Astrocyte (in vitro differentiated cells and primary cell): ENCODE measurements at regions not wholly inside any gene's neighbourhood (a gene's known extent, or its start where the extent isn't known, plus 50 kb on each side); places are given as distances from the start of the nearest gene placed in this dataset.

Experiments used
- DNase-seq: peaks from one replicate; pipeline ENCODE4 v3.0.0-alpha.2; 2010; ENCODE audit warnings: low read depth
- FAIRE-seq: peaks from 2 replicates; lab custom pipeline; 2011; peaks lifted over from hg19 to GRCh38; lab: Jason Lieb, UNC
- H2AFZ ChIP-seq: 2 replicates; pipeline ENCODE4 v1.6.0; 2012; ENCODE audit warnings: low read depth, low read length, inconsistent platforms
- H3K27ac ChIP-seq: 2 replicates; pipeline ENCODE4 v1.5.1; 2011; ENCODE audit warnings: low read depth, low read length, inconsistent platforms
- H3K27me3 ChIP-seq: 2 replicates; pipeline ENCODE4 v1.6.0; 2011; ENCODE audit warnings: low read length, inconsistent platforms; ENCODE audit not compliant: insufficient read depth
- H3K36me3 ChIP-seq: 2 replicates; pipeline ENCODE4 v1.5.1; 2011; ENCODE audit warnings: low read length, inconsistent platforms; ENCODE audit not compliant: insufficient read depth
- H3K4me1 ChIP-seq: 2 replicates; pipeline ENCODE4 v1.5.1; 2011; ENCODE audit warnings: low read length, inconsistent platforms; ENCODE audit not compliant: insufficient read depth
- H3K4me2 ChIP-seq: 2 replicates; pipeline ENCODE4 v1.6.0; 2012; ENCODE audit warnings: low read length, inconsistent platforms
- H3K4me3 ChIP-seq: 2 replicates; pipeline ENCODE4 v1.5.1; 2011; ENCODE audit warnings: low read depth, mild to moderate bottlenecking, low read length, inconsistent platforms; ENCODE audit not compliant: insufficient read depth
- H3K79me2 ChIP-seq: 2 replicates; pipeline ENCODE4 v1.6.0; 2012; ENCODE audit warnings: mild to moderate bottlenecking, low read length, inconsistent platforms; ENCODE audit not compliant: insufficient read depth
- H3K9ac ChIP-seq: 2 replicates; pipeline ENCODE4 v1.6.0; 2012; ENCODE audit warnings: mild to moderate bottlenecking, low read length, inconsistent platforms
- H3K9me3 ChIP-seq: 2 replicates; pipeline ENCODE4 v1.5.1; 2012; ENCODE audit warnings: low read depth, mild to moderate bottlenecking, low read length, inconsistent platforms; ENCODE audit not compliant: insufficient read depth
- H4K20me1 ChIP-seq: 2 replicates; pipeline ENCODE4 v1.6.0; 2012; ENCODE audit warnings: low read length, inconsistent platforms; ENCODE audit not compliant: insufficient read depth
- H3K27ac Mint-ChIP-seq: one replicate; pipeline ENCODE4 v1.8.0; 2021; ENCODE audit warnings: mild to moderate bottlenecking, mixed read lengths; ENCODE audit not compliant: unreplicated experiment
- H3K27me3 Mint-ChIP-seq: one replicate; pipeline ENCODE4 v1.8.0; 2021; ENCODE audit warnings: low read depth, mixed read lengths; ENCODE audit not compliant: unreplicated experiment
- H3K36me3 Mint-ChIP-seq: one replicate; pipeline ENCODE4 v1.8.0; 2021; ENCODE audit warnings: low read depth, mixed read lengths; ENCODE audit not compliant: unreplicated experiment
- H3K4me1 Mint-ChIP-seq: one replicate; pipeline ENCODE4 v1.8.0; 2021; ENCODE audit warnings: low read depth, mixed read lengths; ENCODE audit not compliant: unreplicated experiment
- H3K4me3 Mint-ChIP-seq: one replicate; pipeline ENCODE4 v1.8.0; 2021; ENCODE audit warnings: mild to moderate bottlenecking, moderate library complexity, mixed read lengths; ENCODE audit not compliant: unreplicated experiment
- H3K9me3 Mint-ChIP-seq: one replicate; pipeline ENCODE4 v1.8.0; 2021; ENCODE audit warnings: mild to moderate bottlenecking, mixed read lengths; ENCODE audit not compliant: unreplicated experiment
- CTCF ChIP-seq: IDR thresholded peaks from 2 replicates; pipeline ENCODE4 v1.5.1; 2011; ENCODE audit warnings: low read depth, mild to moderate bottlenecking, inconsistent platforms, low read length, moderate library complexity; ENCODE audit not compliant: insufficient read depth
- EZH2 ChIP-seq: IDR thresholded peaks from 2 replicates; pipeline ENCODE4 v1.6.1; 2012; ENCODE audit warnings: mild to moderate bottlenecking, low read length, inconsistent platforms; ENCODE audit not compliant: insufficient read depth

DNA sequence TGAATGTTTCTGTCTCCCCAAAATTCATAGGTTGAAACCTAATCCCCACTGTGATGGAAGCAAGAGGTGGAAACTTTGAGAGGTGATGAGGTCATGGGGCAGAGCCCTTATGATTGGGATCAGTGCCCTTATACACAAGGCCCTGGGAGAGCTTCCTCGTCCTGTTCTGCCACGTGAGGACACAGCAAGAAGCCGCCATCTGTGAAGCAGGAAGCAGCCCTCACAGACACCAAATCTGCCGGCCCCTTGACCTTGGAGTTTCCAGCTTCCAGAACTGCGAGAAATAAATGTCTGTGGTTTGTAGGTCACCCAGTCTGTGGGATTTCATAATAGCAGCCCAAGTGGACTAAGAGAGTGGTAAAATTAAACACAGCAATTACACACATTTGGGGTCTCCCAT is 737.4 kb downstream of the UQCRFS1 start:
- no peaks in the 10 kb centered on the region for H3K79me2 ChIP-seq
- H3K4me3 ChIP-seq, result no peak overlapping the region
- H3K27ac ChIP-seq, result no peak overlapping the region
- H3K36me3 Mint-ChIP-seq, result no peaks in the 10 kb centered on the region
- no peak overlapping the region for H3K27ac Mint-ChIP-seq
- no peaks in the 10 kb centered on the region for H3K9me3 ChIP-seq
- no peaks in the 10 kb centered on the region for H3K36me3 ChIP-seq
- no peak overlapping the region for H3K4me3 Mint-ChIP-seq
- TF ChIP-seq EZH2, result no peak
- TF ChIP-seq CTCF, result no peak
- H3K4me1 Mint-ChIP-seq, result peaks cover 21% of the 10 kb centered on the region
- no peak overlapping the region for H3K9ac ChIP-seq
- H3K27me3 Mint-ChIP-seq, result no peaks in the 10 kb centered on the region
- no peak overlapping the region for H3K4me2 ChIP-seq
- peaks cover 2% of the 10 kb centered on the region for H3K9me3 Mint-ChIP-seq
- DNase-seq (peak; percentile 27), FAIRE-seq (no peak)
- H2AFZ ChIP-seq, result no peak overlapping the region
- H3K27me3 ChIP-seq, result no peaks in the 10 kb centered on the region
- no peaks in the 10 kb centered on the region for H4K20me1 ChIP-seq
- H3K4me1 ChIP-seq, result no peaks in the 10 kb centered on the region

GRCh38 chr19:28472843-28473242 is 740.1 kb downstream of the UQCRFS1 start:
- no peaks in the 10 kb centered on the region for H3K9me3 ChIP-seq
- DNase-seq (no peak), FAIRE-seq (no peak)
- H3K79me2 ChIP-seq, result no peaks in the 10 kb centered on the region
- H3K4me1 ChIP-seq, result peaks cover 13% of the 10 kb centered on the region
- H3K4me1 Mint-ChIP-seq, result peaks cover 34% of the 10 kb centered on the region
- H3K9ac ChIP-seq, result no peak overlapping the region
- no peaks in the 10 kb centered on the region for H3K36me3 Mint-ChIP-seq
- no peaks in the 10 kb centered on the region for H3K27me3 Mint-ChIP-seq
- H3K27ac Mint-ChIP-seq, result no peak overlapping the region
- H3K4me3 Mint-ChIP-seq, result no peak overlapping the region
- H3K9me3 Mint-ChIP-seq, result peaks cover 2% of the 10 kb centered on the region
- no peak overlapping the region for H3K4me3 ChIP-seq
- TF ChIP-seq CTCF, result no peak
- no peak for TF ChIP-seq EZH2
- H4K20me1 ChIP-seq, result no peaks in the 10 kb centered on the region
- no peaks in the 10 kb centered on the region for H3K27me3 ChIP-seq
- H3K4me2 ChIP-seq, result no peak overlapping the region
- no peaks in the 10 kb centered on the region for H3K36me3 ChIP-seq
- H2AFZ ChIP-seq, result peak overlapping the region; percentile 56
- H3K27ac ChIP-seq, result no peak overlapping the region

DNA sequence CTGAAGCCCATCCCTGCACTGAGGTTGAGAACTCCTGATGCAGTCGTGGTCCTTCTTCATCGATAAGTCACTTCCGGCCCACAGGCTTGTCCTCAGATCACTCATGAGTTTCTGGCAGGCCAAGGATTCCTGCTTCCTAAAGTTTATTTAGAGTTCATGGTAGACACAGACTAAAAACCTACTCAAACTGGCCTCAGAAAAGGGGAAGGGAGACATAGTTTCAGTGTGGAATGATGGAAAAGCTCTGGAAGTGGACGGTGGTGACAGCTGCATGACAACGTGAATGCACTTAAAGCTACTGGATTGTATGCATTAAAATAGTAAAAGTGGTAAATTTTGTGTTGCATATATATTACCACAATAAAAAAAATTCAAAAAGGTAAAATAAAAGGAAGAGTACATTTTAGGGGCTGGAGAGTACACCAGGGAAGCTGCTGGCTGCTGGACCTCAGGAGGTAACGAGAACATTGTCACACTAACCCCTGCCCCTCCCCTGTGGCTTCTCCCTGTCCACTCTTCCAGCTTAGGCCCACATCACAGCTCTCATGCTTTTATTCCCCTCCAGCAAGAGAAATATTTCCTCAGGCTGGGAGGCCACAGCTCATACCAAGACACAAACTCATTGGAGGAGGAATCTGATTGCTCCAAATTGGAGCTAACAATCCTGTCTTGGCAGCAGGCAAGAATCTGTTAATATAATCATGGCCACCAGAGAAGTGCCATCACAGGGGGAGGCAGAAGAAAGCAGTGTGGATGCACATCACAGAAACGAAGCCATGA is 741.0 kb downstream of the UQCRFS1 start:
- Histone ChIP-seq H3K27me3 (no peaks in the 10 kb centered on the region), H3K4me2 (no peak overlapping the region), H3K27ac (no peak overlapping the region), H3K9me3 (no peaks in the 10 kb centered on the region), H3K79me2 (no peaks in the 10 kb centered on the region), H4K20me1 (no peaks in the 10 kb centered on the region), H3K4me1 (peaks cover 13% of the 10 kb centered on the region), H3K36me3 (no peaks in the 10 kb centered on the region), H3K4me3 (no peak overlapping the region), H2AFZ (peak overlapping the region; percentile 56), H3K9ac (no peak overlapping the region)
- Mint-ChIP-seq H3K27me3 (no peaks in the 10 kb centered on the region), H3K36me3 (no peaks in the 10 kb centered on the region), H3K27ac (peak overlapping the region; percentile 27), H3K4me3 (no peak overlapping the region), H3K9me3 (peaks cover 2% of the 10 kb centered on the region), H3K4me1 (peaks cover 42% of the 10 kb centered on the region)
- DNase-seq (peak; percentile 50), FAIRE-seq (no peak)
- TF ChIP-seq CTCF (no peak), EZH2 (no peak)
